ENCODE measurements at regions not wholly inside any gene's neighbourhood (a gene's known extent, or its start where the extent isn't known, plus 50 kb on each side); places are given as distances from the start of the nearest gene placed in this dataset.
A peak's percentile ranks its signal among the peaks of the same experiment; 100 is the strongest.

DNA sequence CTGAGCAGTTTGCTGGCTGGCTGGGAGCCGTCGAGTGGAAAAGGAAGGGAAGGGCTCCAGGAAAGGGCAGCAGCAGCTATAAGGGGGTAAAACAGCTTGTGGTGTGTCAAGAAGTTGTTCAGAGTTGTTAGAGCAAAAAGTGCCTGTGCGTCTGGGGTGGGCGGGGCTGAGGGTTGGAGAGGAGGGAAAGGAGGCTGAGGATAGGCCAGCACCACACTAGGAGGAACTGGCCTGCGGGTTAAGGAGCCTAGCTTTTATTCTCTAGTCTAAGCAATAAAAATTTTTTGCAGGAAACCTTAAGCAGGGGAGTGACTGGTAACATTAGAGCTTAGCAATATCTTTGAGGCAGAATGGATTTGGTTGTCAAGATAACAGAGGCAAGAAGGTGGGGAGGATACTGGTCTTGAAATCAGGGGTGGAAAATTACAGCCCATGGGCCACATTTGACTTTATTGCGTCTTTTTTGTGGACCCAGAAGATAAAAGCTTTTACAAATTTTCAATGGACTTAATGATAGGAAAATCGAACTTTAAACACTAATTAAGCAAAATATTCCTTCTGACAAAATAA is 134.5 kb upstream of the AADACL2 start:
- Histone ChIP-seq H3K27ac (ENCODE audit: low read depth, low read length) (no peak overlapping the region), H3K4me1 (ENCODE audit: control insufficient read depth, insufficient read depth, low read length) (peaks cover 6% of the 10 kb centered on the region), H3K9me3 (ENCODE audit: control insufficient read depth, low read length) (no peaks in the 10 kb centered on the region), H3K36me3 (ENCODE audit: control insufficient read depth, insufficient read depth, low read length) (no peaks in the 10 kb centered on the region), H3K9ac (ENCODE audit: extremely low read depth, low read length, poor library complexity, severe bottlenecking) (no peak overlapping the region), H3K27me3 (ENCODE audit: control insufficient read depth, insufficient read depth, low read length, poor library complexity, severe bottlenecking) (no peaks in the 10 kb centered on the region), H3K4me3 (ENCODE audit: low read length) (no peak overlapping the region)
- no peaks in the 10 kb centered on the region for H3K9me3 Mint-ChIP-seq
- H3K27ac Mint-ChIP-seq: no peak overlapping the region
- TF ChIP-seq, protein P1, sequence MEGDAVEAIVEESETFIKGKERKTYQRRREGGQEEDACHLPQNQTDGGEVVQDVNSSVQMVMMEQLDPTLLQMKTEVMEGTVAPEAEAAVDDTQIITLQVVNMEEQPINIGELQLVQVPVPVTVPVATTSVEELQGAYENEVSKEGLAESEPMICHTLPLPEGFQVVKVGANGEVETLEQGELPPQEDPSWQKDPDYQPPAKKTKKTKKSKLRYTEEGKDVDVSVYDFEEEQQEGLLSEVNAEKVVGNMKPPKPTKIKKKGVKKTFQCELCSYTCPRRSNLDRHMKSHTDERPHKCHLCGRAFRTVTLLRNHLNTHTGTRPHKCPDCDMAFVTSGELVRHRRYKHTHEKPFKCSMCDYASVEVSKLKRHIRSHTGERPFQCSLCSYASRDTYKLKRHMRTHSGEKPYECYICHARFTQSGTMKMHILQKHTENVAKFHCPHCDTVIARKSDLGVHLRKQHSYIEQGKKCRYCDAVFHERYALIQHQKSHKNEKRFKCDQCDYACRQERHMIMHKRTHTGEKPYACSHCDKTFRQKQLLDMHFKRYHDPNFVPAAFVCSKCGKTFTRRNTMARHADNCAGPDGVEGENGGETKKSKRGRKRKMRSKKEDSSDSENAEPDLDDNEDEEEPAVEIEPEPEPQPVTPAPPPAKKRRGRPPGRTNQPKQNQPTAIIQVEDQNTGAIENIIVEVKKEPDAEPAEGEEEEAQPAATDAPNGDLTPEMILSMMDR (conservative IDR thresholded peaks at IDR 0.05): no peak
- H3K27me3 Mint-ChIP-seq (ENCODE audit: insufficient read depth): no peaks in the 10 kb centered on the region
- H3K4me1 Mint-ChIP-seq: peaks cover 19% of the 10 kb centered on the region
- peak; percentile 64 for DNase-seq
- no peak overlapping the region for H3K4me3 Mint-ChIP-seq
- no peaks in the 10 kb centered on the region for H3K36me3 Mint-ChIP-seq (ENCODE audit: low read depth)
- 90% methylated on average over 7 of the region's 7 CpGs; no CpG with 5 or more reads in 1 of the 2 experiments for WGBS, 2 experiments (ENCODE audit: insufficient coverage in 1 of 2, insufficient read length in 1 of 2)

DNA sequence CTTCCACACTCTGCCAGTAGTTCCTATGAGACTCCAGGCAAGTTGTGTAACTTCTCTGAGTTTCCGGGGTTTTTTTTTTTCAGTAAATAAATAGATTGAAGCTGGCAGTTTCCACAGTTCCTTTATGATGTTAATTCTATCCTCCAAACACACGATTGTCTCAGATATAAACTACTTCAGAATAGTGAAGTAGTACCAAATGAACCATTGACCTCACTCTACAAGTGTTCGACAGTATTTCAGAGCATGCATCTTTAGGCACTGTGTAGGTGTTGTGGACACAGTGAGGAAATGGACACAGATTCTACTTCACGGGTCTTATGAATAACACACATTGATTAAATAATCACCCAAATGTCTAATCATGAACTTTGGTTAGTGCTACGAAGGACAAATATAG is 136.1 kb upstream of the IGSF10 start:
- TF ChIP-seq, protein P1 (conservative IDR thresholded peaks at IDR 0.05): no peak
- Mint-ChIP-seq H3K36me3 (ENCODE audit: low read depth) (no peaks in the 10 kb centered on the region), H3K9me3 (no peaks in the 10 kb centered on the region), H3K4me3 (no peak overlapping the region), H3K27me3 (ENCODE audit: insufficient read depth) (no peaks in the 10 kb centered on the region), H3K4me1 (peaks cover 14% of the 10 kb centered on the region), H3K27ac (no peak overlapping the region)
- H3K36me3 ChIP-seq (ENCODE audit: control insufficient read depth, insufficient read depth, low read length): no peaks in the 10 kb centered on the region
- no peaks in the 10 kb centered on the region for H3K27me3 ChIP-seq (ENCODE audit: control insufficient read depth, insufficient read depth, low read length, poor library complexity, severe bottlenecking)
- H3K9me3 ChIP-seq (ENCODE audit: control insufficient read depth, low read length): no peaks in the 10 kb centered on the region
- 91 to 100% methylated on average over 1 to 5 of the region's 5 CpGs for WGBS, 2 experiments (ENCODE audit: insufficient coverage in 1 of 2, insufficient read length in 1 of 2)
- no peak for DNase-seq
- no peak overlapping the region for H3K4me3 ChIP-seq (ENCODE audit: low read length)
- no peak overlapping the region for H3K9ac ChIP-seq (ENCODE audit: extremely low read depth, low read length, poor library complexity, severe bottlenecking)
- H3K4me1 ChIP-seq (ENCODE audit: control insufficient read depth, insufficient read depth, low read length): no peaks in the 10 kb centered on the region
- no peak overlapping the region for H3K27ac ChIP-seq (ENCODE audit: low read depth, low read length)

DNA sequence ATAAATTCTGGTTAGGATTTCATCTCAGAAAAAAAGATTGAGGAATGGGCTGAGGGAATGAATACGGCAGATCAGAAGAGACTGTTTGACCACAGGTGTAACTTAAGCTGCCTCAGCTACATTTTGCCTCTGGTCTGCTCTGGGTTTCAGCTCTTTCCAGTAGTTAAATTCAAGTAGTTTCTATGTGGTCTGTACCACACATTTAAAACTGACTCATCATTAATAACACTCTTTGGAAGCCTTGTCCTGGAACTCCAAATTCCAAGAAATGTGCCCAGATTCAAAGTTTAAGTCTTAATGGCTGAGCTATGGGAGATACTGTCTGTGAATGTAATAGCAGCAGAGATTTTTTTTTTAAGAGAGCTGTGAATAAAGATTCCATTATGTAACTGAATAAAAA is 133.1 kb upstream of the IGSF10 start:
- WGBS, 2 experiments (ENCODE audit: insufficient coverage in 1 of 2, insufficient read length in 1 of 2): 88 to 95% methylated on average over 1 of the region's 1 CpG
- Mint-ChIP-seq H3K4me1 (peaks cover 10% of the 10 kb centered on the region), H3K27me3 (ENCODE audit: insufficient read depth) (no peaks in the 10 kb centered on the region), H3K27ac (no peak overlapping the region), H3K36me3 (ENCODE audit: low read depth) (no peaks in the 10 kb centered on the region), H3K4me3 (no peak overlapping the region), H3K9me3 (no peaks in the 10 kb centered on the region)
- Histone ChIP-seq H3K9me3 (ENCODE audit: control insufficient read depth, low read length) (no peaks in the 10 kb centered on the region), H3K36me3 (ENCODE audit: control insufficient read depth, insufficient read depth, low read length) (no peaks in the 10 kb centered on the region), H3K9ac (ENCODE audit: extremely low read depth, low read length, poor library complexity, severe bottlenecking) (no peak overlapping the region), H3K4me1 (ENCODE audit: control insufficient read depth, insufficient read depth, low read length) (no peaks in the 10 kb centered on the region), H3K27ac (ENCODE audit: low read depth, low read length) (no peak overlapping the region), H3K27me3 (ENCODE audit: control insufficient read depth, insufficient read depth, low read length, poor library complexity, severe bottlenecking) (no peaks in the 10 kb centered on the region), H3K4me3 (ENCODE audit: low read length) (no peak overlapping the region)
- DNase-seq: no peak
- TF ChIP-seq, protein P1 (conservative IDR thresholded peaks at IDR 0.05): no peak
